HepG2 (cell line): ENCODE measurements at regions not wholly inside any gene's neighbourhood (a gene's known extent, or its start where the extent isn't known, plus 50 kb on each side); places are given as distances from the start of the nearest gene placed in this dataset.

ENCODE experiments used
- DNMT3B ChIP-seq: conservative IDR thresholded peaks from 2 replicates; pipeline ENCODE4 v1.6.1; 2016; ENCODE audit warnings: missing biosample characterization, control low read depth
- FOSL1 ChIP-seq: sonication (generic); formaldehyde crosslinking; IDR thresholded peaks from 2 replicates; pipeline ENCODE4 v1.9.0; 2021; ENCODE audit warnings: missing genetic modification reagents, borderline replicate concordance
- KAT8 ChIP-seq: IDR thresholded peaks from 2 replicates; pipeline ENCODE4 v1.6.1; 2016; ENCODE audit warnings: missing genetic modification reagents, missing compliant biosample characterization
- MAFF ChIP-seq: IDR thresholded peaks from 2 replicates; pipeline ENCODE4 v1.6.1; 2011; ENCODE audit warnings: low read depth, low read length, improper control_type of control experiment
- MAFG ChIP-seq: sonication (generic); formaldehyde crosslinking; IDR thresholded peaks from 2 replicates; pipeline ENCODE4 v1.5.1; 2020; ENCODE audit warnings: mild to moderate bottlenecking, missing genetic modification reagents
- MEIS2 ChIP-seq: sonication (generic); formaldehyde crosslinking; IDR thresholded peaks from 2 replicates; pipeline ENCODE4 v1.9.0; 2021; ENCODE audit warnings: mild to moderate bottlenecking, missing genetic modification reagents
- MIER3 ChIP-seq: IDR thresholded peaks from 2 replicates; pipeline ENCODE4 v1.6.1; 2016; ENCODE audit warnings: missing compliant biosample characterization, borderline replicate concordance
- MXD4 ChIP-seq: IDR thresholded peaks from 2 replicates; pipeline ENCODE4 v1.6.1; 2016; ENCODE audit warnings: mild to moderate bottlenecking, missing biosample characterization, missing genetic modification reagents
- NFE2L2 ChIP-seq: fragments of 150-350 bp; IDR thresholded peaks from 2 replicates; pipeline ENCODE4 v1.6.1; 2014; ENCODE audit warnings: low read length
- NFIC ChIP-seq: IDR thresholded peaks from 2 replicates; pipeline ENCODE4 v1.6.1; 2012; ENCODE audit warnings: mild to moderate bottlenecking, low read length, inconsistent platforms
- PHF21A ChIP-seq: sonication (generic); formaldehyde crosslinking; IDR thresholded peaks from 2 replicates; pipeline ENCODE4 v1.5.0; 2020; ENCODE audit warnings: mild to moderate bottlenecking, missing genetic modification reagents
- POGZ ChIP-seq: sonication (generic); formaldehyde crosslinking; IDR thresholded peaks from 2 replicates; pipeline ENCODE4 v1.4.0; 2020; ENCODE audit warnings: mild to moderate bottlenecking, missing genetic modification reagents
- POLR2A ChIP-seq, 2 experiments: IDR thresholded peaks; 2 replicates each; pipeline ENCODE4 v1.6.1; 2011; ENCODE audit warnings: low read depth in 2 of 2, low read length in 2 of 2, mild to moderate bottlenecking in 1 of 2, moderate library complexity in 1 of 2; ENCODE audit not compliant: insufficient read depth in 1 of 2
- SPEN ChIP-seq: sonication (generic); formaldehyde crosslinking; IDR thresholded peaks from 2 replicates; pipeline ENCODE4 v1.5.1; 2020; ENCODE audit warnings: low read depth, mild to moderate bottlenecking, missing genetic modification reagents
- TGIF2 ChIP-seq: IDR thresholded peaks from 2 replicates; pipeline ENCODE4 v1.6.1; 2016; ENCODE audit warnings: control low read depth, missing compliant biosample characterization
- ZNF335 ChIP-seq: sonication (generic); formaldehyde crosslinking; IDR thresholded peaks from 2 replicates; pipeline ENCODE4 v1.4.0; 2020; ENCODE audit warnings: missing genetic modification reagents
- ZNF672 ChIP-seq: sonication (generic); formaldehyde crosslinking; IDR thresholded peaks from 2 replicates; pipeline ENCODE4 v1.8.1; 2022; ENCODE audit warnings: missing genetic modification reagents
- ZNF780A ChIP-seq: sonication (generic); formaldehyde crosslinking; IDR thresholded peaks from 2 replicates; pipeline ENCODE4 v1.8.0; 2022; ENCODE audit warnings: mild to moderate bottlenecking, missing genetic modification reagents, moderate library complexity
- TF ChIP-seq, protein P1 (sequence below): IDR thresholded peaks from 2 replicates; pipeline ENCODE4 v1.6.1; 2012; ENCODE audit warnings: inconsistent platforms
- TF ChIP-seq, protein P2 (sequence below): sonication (generic); formaldehyde crosslinking; IDR thresholded peaks from 2 replicates; pipeline ENCODE4 v1.9.0; 2022; ENCODE audit warnings: missing genetic modification reagents, mild to moderate bottlenecking, borderline replicate concordance
- TF ChIP-seq, protein P3 (sequence below): IDR thresholded peaks from 2 replicates; pipeline ENCODE4 v1.6.1; 2016; ENCODE audit warnings: missing compliant biosample characterization, missing genetic modification reagents, borderline replicate concordance
- TF ChIP-seq, protein P4 (sequence below): IDR thresholded peaks from 2 replicates; pipeline ENCODE4 v1.4.0; 2020; ENCODE audit warnings: mild to moderate bottlenecking, missing genetic modification reagents
- TF ChIP-seq, protein P5 (sequence below): sonication (generic); formaldehyde crosslinking; IDR thresholded peaks from 2 replicates; pipeline ENCODE4 v1.4.0; 2020; ENCODE audit warnings: mild to moderate bottlenecking, missing genetic modification reagents

DNA sequence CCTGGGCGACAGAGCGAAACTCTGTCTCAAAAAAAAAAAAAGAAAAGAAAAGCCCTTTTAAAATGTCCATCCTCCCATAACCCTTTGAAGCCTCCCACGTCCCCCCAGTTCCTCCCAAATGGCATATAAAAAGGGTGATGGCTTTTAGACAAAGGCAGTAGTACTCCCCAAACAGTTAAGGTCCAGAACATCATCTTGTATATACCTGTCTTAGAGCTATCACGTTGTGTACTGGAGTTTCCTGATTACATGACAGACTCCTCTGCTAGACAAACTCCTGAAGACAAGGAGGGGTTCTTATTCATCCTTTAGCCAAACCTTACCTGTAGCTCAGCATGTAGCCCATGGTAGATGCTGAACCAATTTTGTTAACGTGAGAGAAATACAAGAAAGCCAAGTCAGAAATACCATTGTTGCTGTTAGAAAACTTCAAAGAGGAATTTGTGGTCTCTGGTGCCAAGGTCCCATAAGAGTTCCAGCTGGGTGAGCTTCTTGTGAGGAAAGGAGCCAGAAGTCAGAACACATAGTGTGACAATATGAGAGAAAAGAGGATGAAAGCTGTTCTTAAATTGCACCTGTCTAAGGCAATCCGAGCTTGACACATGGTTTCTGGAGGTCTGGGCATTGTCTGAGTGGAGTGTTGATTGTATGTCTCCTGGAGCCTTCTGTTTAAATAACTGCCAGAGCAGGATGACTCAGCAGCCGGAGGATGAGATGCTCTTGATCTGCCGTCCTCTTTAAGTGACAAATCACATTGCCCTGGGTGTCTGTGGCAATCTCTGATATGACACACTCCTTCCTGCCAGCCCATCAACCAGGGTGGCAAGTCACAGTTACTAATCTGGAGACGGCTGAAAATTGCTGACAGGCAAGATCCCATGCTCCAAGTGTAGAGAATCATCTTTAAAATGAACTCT lies 69.1 kb downstream of the ARRDC3 start (continued):
- TF ChIP-seq, protein P1, sequence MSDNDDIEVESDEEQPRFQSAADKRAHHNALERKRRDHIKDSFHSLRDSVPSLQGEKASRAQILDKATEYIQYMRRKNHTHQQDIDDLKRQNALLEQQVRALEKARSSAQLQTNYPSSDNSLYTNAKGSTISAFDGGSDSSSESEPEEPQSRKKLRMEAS: peak; percentile 46; the same call in 1 of the 2 replicates
- TF ChIP-seq MEIS2 (CRISPR knock-in tag) (peak; percentile 42; the same call in 1 of the 2 replicates), PHF21A (0 out of 2 replicates have a peak, but pooled peaks have one; percentile 16), ZNF780A (CRISPR knock-in tag) (no peak), NFIC (0 out of 2 replicates have a peak, but pooled peaks have one; percentile 19), NFE2L2 (peak; percentile 99), MIER3 (CRISPR knock-in tag) (peak; percentile 39; the same call in 1 of the 2 replicates), MAFG (peak; percentile 93), DNMT3B (0 out of 2 replicates have a peak, but pooled peaks have one; percentile 67), MAFF (peak; percentile 89), POGZ (CRISPR knock-in tag) (peak; percentile 66; the same call in 1 of the 2 replicates), SPEN (0 out of 2 replicates have a peak, but pooled peaks have one; percentile 26), KAT8 (CRISPR knock-in tag) (peak; percentile 42; the same call in 1 of the 2 replicates), POLR2A (IDR thresholded peaks at IDR 0.05; ENCODE audit: insufficient read depth in 1 of 2, low read depth in 2 of 2, low read length in 2 of 2) (peak in 1 of 2 experiments; percentile 66; a peak in 2 of 4 replicates), ZNF335 (CRISPR knock-in tag) (peak; percentile 39; the same call in 1 of the 2 replicates), MXD4 (CRISPR knock-in tag) (0 out of 2 replicates have a peak, but pooled peaks have one; percentile 23), FOSL1 (peak; percentile 73; the same call in 1 of the 2 replicates), ZNF672 (CRISPR knock-in tag) (no peak), TGIF2 (CRISPR knock-in tag) (peak; percentile 65; the same call in 1 of the 2 replicates)
- TF ChIP-seq, protein P2, sequence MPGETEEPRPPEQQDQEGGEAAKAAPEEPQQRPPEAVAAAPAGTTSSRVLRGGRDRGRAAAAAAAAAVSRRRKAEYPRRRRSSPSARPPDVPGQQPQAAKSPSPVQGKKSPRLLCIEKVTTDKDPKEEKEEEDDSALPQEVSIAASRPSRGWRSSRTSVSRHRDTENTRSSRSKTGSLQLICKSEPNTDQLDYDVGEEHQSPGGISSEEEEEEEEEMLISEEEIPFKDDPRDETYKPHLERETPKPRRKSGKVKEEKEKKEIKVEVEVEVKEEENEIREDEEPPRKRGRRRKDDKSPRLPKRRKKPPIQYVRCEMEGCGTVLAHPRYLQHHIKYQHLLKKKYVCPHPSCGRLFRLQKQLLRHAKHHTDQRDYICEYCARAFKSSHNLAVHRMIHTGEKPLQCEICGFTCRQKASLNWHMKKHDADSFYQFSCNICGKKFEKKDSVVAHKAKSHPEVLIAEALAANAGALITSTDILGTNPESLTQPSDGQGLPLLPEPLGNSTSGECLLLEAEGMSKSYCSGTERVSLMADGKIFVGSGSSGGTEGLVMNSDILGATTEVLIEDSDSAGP: peak; percentile 47; the same call in 1 of the 2 replicates
- TF ChIP-seq, protein P3, sequence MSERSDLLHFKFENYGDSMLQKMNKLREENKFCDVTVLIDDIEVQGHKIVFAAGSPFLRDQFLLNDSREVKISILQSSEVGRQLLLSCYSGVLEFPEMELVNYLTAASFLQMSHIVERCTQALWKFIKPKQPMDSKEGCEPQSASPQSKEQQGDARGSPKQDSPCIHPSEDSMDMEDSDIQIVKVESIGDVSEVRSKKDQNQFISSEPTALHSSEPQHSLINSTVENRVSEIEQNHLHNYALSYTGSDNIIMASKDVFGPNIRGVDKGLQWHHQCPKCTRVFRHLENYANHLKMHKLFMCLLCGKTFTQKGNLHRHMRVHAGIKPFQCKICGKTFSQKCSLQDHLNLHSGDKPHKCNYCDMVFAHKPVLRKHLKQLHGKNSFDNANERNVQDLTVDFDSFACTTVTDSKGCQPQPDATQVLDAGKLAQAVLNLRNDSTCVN (CRISPR knock-in tag): peak; percentile 35; the same call in 1 of the 2 replicates
- TF ChIP-seq, protein P4, sequence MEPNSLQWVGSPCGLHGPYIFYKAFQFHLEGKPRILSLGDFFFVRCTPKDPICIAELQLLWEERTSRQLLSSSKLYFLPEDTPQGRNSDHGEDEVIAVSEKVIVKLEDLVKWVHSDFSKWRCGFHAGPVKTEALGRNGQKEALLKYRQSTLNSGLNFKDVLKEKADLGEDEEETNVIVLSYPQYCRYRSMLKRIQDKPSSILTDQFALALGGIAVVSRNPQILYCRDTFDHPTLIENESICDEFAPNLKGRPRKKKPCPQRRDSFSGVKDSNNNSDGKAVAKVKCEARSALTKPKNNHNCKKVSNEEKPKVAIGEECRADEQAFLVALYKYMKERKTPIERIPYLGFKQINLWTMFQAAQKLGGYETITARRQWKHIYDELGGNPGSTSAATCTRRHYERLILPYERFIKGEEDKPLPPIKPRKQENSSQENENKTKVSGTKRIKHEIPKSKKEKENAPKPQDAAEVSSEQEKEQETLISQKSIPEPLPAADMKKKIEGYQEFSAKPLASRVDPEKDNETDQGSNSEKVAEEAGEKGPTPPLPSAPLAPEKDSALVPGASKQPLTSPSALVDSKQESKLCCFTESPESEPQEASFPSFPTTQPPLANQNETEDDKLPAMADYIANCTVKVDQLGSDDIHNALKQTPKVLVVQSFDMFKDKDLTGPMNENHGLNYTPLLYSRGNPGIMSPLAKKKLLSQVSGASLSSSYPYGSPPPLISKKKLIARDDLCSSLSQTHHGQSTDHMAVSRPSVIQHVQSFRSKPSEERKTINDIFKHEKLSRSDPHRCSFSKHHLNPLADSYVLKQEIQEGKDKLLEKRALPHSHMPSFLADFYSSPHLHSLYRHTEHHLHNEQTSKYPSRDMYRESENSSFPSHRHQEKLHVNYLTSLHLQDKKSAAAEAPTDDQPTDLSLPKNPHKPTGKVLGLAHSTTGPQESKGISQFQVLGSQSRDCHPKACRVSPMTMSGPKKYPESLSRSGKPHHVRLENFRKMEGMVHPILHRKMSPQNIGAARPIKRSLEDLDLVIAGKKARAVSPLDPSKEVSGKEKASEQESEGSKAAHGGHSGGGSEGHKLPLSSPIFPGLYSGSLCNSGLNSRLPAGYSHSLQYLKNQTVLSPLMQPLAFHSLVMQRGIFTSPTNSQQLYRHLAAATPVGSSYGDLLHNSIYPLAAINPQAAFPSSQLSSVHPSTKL (CRISPR knock-in tag): peak; percentile 91
- TF ChIP-seq, protein P5, sequence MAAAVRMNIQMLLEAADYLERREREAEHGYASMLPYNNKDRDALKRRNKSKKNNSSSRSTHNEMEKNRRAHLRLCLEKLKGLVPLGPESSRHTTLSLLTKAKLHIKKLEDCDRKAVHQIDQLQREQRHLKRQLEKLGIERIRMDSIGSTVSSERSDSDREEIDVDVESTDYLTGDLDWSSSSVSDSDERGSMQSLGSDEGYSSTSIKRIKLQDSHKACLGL (CRISPR knock-in tag): no peak
